Activated CD4-positive, alpha-beta T cell treated with anti-CD3 and anti-CD28 coated beads, Interleukin-2, amount 50 U/mL, for 1 hour (primary cell): ENCODE measurements at regions not wholly inside any gene's neighbourhood (a gene's known extent, or its start where the extent isn't known, plus 50 kb on each side); places are given as distances from the start of the nearest gene placed in this dataset.
"Not testable (repeated sequence)": the region's sequence is repeated elsewhere in the genome, so short reads cannot be mapped to it uniquely, and the experiment has no call there.

ENCODE experiments used
- DNase-seq: peaks from one replicate; pipeline ENCODE4 v3.0.0-alpha.2; 2020

- DNase-seq: no peak
Measured at GRCh38 chr14:21791749-21792148, 118.1 kb upstream of the OR4E1 start.

- not testable (repeated sequence) for DNase-seq
Measured at GRCh38 chr14:21788687-21789086, 115.1 kb upstream of the OR4E1 start.

GRCh38 chr14:21787242-21787641, 113.6 kb upstream of the OR4E1 start:
- not testable (repeated sequence) for DNase-seq

GRCh38 chr14:21781543-21781942, 107.9 kb upstream of the OR4E1 start:
- DNase-seq: no peak

GRCh38 chr14:21780429-21781084, 106.9 kb upstream of the OR4E1 start:
- no peak for DNase-seq

- DNase-seq: no peak
Measured at GRCh38 chr14:21771671-21772070, 98.1 kb upstream of the OR4E1 start.

- no peak for DNase-seq
Measured at GRCh38 chr14:21768875-21769257, 95.2 kb upstream of the OR4E1 start.

- DNase-seq: no peak
Measured at GRCh38 chr14:21768116-21768874, 94.7 kb upstream of the OR4E1 start.

GRCh38 chr14:21760360-21760759, 86.7 kb upstream of the OR4E1 start:
- not testable (repeated sequence) for DNase-seq

- DNase-seq: no peak
Measured at GRCh38 chr14:21749306-21749868, 75.8 kb upstream of the OR4E1 start.

- peak; percentile 46 for DNase-seq
Measured at GRCh38 chr14:21748869-21749303, 75.3 kb upstream of the OR4E1 start.

GRCh38 chr14:21735639-21736307, 62.2 kb upstream of the OR4E1 start:
- DNase-seq: no peak

- no peak for DNase-seq
Measured at GRCh38 chr14:21735200-21735599, 61.6 kb upstream of the OR4E1 start.

GRCh38 chr14:21734457-21735074, 60.9 kb upstream of the OR4E1 start:
- DNase-seq: peak; percentile 22

- DNase-seq: no peak
Measured at GRCh38 chr14:21729703-21730233, 56.1 kb upstream of the OR4E1 start.

- no peak for DNase-seq
Measured at GRCh38 chr14:21725250-21725649, 51.6 kb upstream of the OR4E1 start.

GRCh38 chr14:21724090-21724973, 50.7 kb upstream of the OR4E1 start:
- DNase-seq: no peak

GRCh38 chr14:21723431-21724045, 49.9 kb upstream of the OR4E1 start:
- peak; percentile 30 for DNase-seq
